DMS79 treated with DMSO at 0.1 percent for 48 hours (cell line): ENCODE measurements at regions not wholly inside any gene's neighbourhood (a gene's known extent, or its start where the extent isn't known, plus 50 kb on each side); places are given as distances from the start of the nearest gene placed in this dataset.

Experiments used
- DNase-seq: peaks from one replicate; lab custom pipeline; 2025; lab: John Stamatoyannopoulos, UW

DNA sequence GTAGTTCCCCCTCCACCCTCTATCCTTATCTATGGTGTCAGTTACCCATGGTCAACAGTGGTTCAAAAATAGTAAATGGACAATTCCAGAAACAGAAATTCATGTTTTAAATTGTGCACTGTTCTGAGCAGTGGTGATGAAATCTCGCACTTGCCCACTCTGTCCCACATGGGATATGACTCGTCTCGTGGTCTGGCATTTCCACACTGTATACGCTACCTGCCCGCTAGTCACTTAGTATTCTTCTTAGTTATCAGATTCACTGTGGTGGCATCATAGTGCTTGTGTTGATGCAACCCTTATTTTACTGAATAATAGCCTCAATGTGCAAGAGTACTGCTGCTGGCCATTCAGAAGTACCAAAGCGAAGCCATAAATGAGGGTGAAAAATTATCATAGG is 507.0 kb downstream of the SNAPC1 start:
- no peak for DNase-seq

DNA sequence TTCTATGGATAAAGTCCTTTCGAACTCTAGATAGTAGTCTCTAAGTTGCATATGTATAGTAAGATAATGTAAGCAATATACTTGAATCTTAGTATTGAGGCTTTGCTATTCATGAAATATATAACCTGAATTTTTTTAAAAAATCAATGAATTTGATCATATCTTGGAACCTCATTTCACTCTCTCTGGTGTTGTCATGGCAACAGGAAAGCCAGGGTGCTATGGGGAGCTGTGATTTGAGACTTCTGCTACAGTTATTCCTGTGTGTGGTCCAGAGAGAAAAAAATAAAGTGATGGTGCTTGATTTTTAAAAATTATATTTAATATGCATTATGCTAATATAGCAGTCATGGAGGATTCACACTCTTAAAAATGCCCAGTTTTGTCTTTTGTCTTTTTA is 508.0 kb downstream of the SNAPC1 start:
- DNase-seq: no peak

DNA sequence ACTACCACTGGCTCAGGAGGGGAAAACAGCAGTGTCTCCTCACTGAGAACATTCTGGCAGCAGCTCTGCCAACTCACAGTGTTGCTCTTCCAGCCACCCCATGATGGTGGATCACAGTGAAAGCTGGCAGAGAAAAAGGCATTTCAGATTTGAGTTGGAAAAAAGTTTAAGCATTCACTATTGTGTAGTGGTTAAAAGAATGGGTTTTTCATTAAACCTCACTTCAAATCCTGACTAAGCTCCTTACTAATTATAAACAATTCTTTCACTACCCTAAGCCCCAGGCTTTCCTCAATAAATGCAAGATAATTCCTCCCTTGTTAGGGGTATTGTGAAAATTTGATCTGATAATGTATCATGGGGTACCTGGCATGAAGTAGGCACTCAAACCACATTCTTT is 518.1 kb downstream of the SNAPC1 start:
- DNase-seq: no peak

DNA sequence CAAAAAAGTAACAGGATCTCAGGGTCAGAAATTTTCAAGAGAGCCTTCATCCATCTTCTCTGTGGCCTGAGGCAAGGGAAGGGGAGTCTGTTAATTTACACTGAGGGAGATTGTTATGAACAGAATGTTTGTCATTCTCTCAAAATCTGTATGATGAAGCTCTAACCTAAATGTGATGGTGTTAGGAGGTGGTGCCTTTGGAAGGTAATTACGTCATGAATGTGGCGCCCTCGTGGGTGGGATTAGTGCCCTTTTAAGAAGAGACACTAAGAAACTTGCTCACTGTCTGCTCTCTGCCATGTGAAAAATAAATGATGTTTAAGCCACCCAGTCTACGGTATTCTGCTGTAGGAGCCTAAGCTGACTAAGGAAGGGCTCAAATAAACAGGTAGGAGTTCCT is 521.6 kb downstream of the SNAPC1 start:
- DNase-seq: no peak

DNA sequence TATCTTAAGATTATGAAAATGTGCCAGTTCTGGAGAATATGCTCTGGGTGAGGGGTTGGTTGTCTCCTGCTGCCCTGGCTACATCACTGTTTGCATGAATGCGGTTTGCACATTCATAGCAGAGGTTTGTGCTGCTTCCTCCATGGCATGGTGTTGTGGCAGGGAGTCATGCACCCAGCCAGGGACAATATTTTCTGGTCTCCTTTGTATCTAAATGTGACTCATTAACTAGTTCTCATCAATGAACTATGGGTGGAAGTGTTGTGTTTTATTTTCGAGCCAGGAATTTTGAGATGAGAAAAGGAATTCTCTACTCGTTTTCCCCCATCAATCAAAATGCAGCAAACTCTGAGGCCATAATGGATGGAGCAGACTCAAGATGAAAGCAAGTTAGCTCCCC is 527.3 kb downstream of the SNAPC1 start:
- no peak for DNase-seq

DNA sequence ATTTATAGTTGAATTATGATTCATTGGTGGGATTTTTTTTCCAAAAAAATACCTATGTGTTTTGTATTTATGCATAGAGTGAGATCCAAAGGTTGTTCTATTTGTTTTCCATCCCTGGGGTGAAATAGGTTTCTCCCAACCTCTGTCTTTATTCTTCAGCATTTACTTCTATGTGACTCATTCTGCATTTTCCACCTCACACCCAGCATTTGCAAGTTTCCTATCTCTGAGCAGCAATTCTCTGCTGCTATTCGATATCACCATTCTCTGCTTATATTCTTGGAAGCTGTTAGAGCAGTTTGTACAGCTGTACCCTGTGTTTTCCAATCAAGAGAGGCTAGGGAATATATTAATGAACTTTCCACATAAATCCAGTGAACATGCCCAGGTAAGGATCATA is 538.9 kb downstream of the SNAPC1 start:
- DNase-seq: no peak

DNA sequence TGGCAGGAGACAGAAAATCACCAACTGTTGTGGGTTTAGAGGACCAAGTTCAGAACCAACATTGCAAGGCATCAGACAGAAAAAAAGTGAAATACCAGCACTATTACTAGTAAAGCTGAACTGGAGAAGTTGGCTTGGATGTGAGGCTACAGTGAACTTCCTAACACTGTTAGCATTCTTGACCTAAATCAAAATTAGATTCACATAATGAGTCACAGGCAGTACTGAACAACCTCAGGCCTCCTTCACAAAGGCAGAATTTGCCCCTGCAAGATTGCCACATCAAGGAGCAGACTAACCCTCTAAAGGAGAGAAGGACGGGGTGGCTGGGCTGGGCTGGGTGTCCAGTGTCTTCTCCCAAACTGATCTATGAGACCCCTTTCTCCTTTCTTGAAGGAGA is 539.7 kb downstream of the SNAPC1 start:
- no peak for DNase-seq

DNA sequence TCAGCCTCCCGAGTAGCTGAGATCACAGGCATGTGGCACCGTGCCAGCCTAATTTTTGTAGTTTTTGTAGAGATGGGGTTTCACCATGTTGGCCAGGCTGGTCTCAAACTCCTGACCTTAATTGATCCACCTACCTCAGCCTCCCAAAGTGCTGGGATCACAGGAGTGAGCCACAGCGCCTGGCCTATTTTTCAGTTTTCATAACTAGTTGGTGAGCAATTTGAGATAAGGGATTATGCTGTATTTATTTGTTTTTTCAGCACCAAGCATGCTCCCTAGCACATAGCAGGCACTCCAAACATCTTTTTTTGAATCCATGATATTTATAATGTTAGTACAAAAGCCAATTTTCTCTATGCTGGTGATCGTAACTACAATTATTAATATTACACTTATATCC is 541.2 kb downstream of the SNAPC1 start:
- DNase-seq: no peak

DNA sequence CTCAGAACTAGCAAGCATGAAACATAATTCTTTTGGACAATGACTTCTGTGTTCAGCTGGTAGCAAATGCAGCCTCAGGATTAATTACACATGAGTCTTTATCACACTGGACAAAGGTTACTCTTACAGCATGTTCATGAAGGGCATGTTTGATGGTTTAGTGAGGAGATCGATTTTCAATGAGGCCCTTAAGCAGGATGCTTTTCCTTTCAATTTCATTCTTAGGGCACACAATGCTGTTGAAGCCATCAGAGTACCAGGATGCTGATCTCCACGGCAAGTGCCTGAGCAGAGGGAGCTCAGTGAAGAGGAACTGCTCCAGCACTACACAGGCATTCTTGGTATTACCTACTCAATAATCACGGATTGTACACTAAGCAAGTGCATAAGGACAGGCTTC is 542.0 kb downstream of the SNAPC1 start:
- no peak for DNase-seq

DNA sequence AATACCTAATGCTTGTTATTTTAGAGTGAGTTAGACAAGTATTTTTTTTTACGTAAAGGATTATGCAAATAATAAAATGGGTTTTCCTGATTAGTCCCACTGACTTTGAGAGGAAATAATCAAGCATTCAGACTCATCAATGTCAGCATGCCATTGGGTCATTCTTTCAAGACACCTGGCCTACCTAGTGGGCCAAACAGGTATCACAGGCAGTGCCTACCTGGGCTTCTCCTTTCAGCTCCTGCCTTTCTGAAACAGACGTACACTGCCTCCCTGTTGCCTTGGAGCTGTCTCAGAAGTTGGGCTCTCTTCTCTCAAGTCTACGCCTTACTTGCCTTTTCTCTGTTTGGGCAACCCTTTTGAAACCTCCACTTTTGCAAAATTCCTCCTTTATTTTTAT is 545.6 kb downstream of the SNAPC1 start:
- no peak for DNase-seq

DNA sequence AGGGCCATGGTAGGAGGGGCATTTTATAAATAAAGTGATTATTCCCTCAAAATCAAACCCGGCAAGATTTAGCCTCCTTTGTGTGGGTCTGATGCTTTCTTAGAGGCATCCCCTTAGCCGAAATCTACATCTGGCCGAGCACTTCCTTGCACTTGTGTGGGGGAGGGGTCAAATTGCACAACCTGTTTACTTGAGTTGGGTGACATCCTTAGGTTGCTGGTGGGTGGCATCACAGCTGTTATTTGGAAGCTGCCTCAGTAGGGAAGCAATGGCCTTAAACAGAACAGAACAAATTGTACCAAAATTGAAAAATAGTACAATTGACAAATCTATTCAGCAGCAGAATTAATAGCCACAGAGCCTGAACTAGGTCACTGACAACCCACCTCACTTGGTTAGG is 546.1 kb downstream of the SNAPC1 start:
- DNase-seq: no peak

DNA sequence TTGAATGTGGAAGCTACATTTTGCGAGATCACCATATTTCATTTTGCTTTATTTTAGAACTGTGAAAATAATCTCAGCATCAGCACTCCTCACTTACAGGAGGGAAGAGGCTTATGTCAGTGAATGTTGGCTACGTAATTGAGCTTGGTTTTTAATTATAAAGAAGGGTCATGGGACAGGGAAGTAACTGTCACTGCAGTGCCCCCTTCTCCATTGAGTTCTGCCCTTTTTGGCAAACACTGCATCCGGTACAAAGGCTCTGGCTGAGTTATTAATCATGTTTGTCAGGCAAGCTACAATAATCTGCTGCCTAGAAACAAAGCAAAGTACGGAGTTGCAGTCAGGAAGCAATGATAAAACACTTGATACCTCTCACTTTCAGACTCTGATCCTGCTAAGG is 546.7 kb downstream of the SNAPC1 start:
- DNase-seq: no peak

DNA sequence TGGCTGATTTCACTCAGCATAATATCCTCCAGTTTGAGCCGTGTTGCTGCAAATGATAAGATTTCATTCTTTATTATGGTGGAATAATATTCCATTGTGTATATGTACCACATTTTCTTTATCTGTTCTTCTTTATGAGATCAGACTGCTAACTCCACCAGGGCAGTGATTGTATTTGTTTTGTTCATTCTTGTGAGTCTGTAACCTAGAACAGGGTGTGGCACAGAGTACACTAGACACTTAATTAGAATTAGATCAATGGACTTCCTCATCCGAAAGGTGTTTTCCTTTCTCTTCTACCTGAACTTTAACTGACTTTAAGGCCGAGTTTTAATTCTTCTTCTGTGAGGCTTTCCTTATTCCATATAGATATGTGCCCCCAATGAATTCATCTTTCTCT is 551.0 kb downstream of the SNAPC1 start:
- no peak for DNase-seq

DNA sequence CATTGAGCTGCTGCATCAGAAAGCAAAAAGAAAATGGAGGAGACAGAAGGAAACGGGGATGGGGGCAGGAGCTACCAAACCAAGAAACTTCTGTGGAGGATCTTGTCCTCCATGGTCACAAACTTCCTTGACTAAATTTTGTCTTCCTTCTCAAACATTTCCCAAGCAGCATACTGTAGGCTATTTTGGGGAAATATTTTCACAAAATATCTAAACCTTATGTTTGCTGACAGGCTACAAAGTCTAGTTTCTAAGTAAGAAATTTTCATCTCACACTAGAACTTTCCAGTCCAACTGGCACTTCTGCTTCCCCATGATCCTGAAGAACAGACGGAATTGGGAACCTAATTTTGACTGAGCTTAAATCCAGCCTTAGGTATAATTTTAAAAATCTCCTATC is 552.0 kb downstream of the SNAPC1 start:
- DNase-seq: no peak

DNA sequence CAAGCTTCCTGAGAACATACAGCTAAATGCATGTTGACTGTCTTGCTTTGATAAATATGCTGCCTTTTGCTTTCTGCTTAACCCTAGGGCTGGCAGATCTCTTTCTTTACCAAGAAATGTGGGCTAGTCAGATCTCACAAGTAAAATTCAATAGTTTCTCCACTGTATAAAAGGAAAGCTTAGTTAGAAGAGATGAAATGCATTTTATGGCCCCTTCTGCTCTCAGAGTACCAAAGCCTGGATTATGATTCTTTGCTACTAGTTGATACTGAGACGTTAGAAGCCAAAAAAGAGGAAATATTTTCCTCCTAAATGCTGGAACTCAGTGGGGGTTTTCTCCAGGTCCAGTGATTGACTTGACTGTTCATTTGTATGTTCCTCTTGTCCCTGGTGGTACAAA is 552.7 kb downstream of the SNAPC1 start:
- no peak for DNase-seq

DNA sequence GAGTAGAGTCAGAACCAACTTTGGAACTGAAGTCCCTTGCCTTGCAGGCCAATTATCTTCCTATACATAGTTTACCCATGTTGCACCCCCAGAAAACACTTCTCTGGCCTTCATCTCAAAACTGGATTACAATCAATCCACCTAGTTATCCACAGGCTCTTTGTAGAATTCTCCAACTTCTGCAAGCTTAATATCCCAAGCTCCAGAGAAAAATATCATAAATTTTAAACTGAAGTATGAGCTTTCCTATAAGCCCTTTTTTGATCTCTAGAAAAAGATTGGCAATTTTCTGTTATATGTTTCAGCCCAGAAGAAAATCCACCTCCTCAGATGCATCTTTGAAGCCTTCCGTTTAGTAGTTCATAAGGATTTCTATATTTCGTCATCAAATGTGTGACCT is 553.4 kb downstream of the SNAPC1 start:
- no peak for DNase-seq

DNA sequence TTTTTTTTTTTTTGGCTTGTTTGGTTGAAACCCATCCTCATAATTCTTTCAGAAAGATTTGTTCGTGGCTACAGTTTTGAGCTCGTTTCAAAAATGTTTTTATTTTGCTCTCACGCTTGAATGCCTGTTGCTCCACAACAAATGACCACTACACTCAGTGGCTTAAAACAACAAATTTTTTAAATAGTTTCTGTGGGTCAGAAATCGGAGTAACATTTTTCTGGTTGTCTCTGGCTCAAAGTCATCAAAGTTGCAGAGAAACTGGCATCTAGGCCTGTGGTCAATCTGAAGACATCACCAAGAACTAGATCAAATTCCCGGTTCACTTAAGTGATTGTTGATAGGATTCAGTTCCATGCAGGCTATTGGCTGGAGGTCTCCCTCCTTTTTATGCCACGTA is 560.0 kb downstream of the SNAPC1 start:
- DNase-seq: no peak

DNA sequence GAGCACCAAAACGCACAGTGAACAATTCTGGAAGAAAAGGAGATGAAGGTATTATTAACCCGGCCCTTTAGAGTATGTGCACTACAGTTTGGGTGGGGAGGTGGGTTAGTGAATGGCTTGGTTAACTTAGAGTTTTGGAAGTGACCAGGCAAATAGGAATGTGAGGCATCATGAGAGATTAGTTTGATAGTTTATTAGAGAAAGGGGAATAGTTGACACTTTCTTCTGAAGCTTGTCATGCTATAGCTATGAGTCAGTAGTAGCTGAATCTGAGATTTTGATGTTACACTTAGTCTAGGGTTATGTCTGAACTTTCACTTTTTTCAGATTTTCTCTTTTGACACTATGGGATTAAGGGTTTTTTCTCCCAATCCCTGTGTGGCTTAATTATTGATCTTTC is 567.2 kb downstream of the SNAPC1 start:
- no peak for DNase-seq

DNA sequence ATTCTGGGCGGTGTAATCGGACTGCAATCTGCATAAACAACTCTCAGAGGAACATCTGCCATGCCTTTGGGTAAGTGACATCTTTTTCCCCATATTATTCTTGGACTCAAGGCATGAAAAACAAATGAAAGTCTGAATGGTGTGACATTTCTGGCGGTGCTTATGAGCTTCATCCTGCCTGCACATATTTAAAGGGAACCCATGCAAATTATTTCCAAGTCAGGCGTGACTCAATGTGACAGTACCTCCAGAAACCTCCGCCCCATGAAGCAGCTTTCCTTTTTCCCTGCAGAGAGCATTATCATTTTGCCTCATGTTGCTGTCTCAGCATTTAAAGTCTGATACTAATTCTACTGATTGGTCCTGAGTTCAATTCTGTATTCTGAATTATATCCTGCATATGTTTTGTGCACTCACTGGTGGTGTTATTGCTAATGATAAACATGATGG is 585.4 kb downstream of the SNAPC1 start:
- DNase-seq: no peak

DNA sequence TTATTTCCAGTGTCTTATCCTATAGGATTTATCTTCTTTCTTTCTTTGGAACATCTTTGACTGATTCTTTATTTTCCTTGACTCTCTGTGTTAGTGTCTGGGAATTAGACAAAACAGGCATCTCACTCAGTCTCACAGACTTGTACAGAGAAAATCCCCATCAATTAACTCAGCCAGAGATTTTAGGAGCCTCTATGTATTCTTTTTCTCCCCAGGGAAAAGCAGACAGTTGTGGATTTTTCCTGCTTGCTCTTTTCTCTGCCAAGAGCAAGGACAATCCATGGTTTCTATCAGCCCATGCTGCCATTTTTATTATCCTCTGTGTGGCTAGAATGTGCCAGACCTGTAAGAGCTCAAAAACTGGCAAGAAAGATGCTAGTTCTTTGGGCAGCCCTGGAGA is 595.1 kb downstream of the SNAPC1 start:
- DNase-seq: no peak

DNA sequence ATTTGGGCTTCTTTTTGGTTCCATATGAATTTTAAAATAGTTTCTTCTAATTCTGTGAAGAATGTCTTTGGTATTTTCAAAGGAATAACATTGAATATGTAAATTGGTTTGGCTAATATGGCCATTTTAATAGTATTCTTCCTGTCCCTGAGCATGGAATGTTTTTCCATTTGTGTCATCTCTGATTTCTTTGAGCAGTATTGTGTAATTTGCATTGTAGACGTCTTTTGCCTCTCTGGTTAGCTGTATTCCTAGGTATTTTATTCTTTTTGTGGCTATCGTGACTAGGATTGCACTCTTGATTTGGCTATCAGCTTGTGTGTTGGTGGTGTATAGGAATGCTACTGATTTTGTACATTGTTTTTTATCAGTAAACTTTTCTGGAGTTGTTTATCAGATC is 601.9 kb downstream of the SNAPC1 start:
- no peak for DNase-seq

DNA sequence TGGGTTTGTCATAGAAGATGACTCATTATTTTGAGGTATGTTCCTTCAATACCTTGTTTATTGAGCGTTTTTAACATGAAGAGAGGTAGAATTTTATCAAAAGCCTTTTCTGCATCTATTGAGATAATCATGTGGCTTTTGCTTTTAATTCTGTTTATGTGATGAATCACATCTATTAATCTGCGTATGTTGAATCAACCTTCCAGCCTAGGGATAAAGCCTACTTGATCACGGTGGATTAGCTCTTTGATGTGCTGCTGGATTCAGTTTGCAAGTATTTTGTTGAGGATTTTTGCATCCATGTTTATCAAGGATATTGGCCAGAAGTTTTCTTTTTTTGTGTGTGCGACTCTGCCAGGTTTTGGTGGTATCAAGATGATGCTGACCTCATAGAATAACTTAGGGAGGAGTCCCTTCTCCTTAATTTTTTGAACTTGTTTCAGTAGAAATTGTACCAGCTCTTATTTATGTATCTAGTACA is 602.6 kb downstream of the SNAPC1 start:
- no peak for DNase-seq

DNA sequence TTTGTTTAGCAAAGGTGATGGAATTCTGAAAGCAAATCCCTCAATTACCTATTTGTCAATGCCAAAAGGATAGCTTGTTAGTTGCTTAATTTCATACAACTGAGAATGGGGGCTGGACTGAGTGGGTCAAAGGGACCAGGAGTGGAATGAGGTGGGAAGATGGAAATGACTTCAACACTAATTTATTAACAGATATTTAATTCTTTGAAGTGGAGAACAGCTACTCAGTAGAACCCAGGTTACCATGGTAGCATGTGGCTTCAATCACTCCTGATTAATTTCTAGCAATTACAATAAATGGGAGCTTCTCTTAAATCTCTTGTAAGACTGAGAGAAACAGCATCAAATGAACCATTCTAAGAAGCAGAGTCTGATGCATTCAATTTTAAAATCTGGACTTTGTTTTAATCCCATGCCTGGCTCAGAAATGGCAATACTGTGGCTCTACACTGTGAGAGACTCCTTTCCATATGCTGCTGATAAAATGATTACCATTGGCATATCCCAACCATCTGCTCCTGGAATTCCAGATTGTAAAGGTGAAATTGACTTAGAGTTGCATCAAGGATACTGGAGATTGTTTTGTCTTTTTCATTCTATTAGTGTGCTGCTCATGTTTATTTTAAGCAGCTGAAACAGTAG is 607.8 kb downstream of the SNAPC1 start:
- DNase-seq: no peak

DNA sequence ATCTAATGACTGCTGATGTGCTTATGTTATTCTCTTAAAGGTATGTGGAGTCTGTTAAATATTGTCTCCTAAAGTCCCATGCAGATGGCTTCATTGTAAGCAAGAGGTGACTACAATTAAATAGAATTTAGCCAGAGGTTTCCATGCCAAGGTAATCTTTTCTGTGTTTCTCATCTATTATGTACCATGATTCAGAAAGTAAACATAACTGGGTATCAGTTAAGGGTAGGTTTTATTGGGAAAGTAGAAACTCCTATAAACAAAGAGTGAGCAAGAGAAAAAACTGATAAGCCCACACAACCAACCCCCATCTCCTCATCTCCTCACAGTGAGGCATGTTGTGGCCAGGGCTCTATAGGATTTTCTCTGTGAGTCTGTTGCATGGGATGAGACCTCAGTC is 611.7 kb downstream of the SNAPC1 start:
- no peak for DNase-seq

DNA sequence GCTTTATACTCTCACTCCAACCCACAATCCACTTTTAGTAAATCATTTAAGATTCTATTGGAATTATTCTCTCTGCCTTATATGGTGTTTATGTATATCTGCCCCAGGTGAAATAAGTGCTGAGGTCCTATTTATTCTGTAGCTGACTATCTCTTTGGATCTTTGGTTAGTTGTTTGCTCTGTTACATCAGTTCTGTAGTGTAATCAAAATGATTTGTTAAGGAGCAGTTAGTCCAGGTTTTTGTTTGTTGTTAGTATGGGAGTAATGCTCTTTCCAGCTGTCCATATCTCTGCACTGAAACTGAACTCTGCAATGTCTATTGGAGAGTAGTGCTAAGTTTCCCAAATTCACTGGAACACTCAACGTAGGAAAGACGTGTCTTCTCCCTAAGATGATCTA is 615.8 kb downstream of the SNAPC1 start:
- DNase-seq: no peak
